Jurkat, Clone E6-1 (cell line): ENCODE measurements at regions not wholly inside any gene's neighbourhood (a gene's known extent, or its start where the extent isn't known, plus 50 kb on each side); places are given as distances from the start of the nearest gene placed in this dataset.
"Not testable (repeated sequence)": the region's sequence is repeated elsewhere in the genome, so short reads cannot be mapped to it uniquely, and the experiment has no call there.

Source experiments
- DNase-seq: peaks from one replicate; pipeline ENCODE4 v3.0.0-alpha.2; 2011; ENCODE audit warnings: low read depth, low spot score
- H3K4me3 ChIP-seq: 2 replicates; pipeline ENCODE4 v1.5.1; 2011; ENCODE audit warnings: mild to moderate bottlenecking, low read length, control low read depth, moderate library complexity

DNA sequence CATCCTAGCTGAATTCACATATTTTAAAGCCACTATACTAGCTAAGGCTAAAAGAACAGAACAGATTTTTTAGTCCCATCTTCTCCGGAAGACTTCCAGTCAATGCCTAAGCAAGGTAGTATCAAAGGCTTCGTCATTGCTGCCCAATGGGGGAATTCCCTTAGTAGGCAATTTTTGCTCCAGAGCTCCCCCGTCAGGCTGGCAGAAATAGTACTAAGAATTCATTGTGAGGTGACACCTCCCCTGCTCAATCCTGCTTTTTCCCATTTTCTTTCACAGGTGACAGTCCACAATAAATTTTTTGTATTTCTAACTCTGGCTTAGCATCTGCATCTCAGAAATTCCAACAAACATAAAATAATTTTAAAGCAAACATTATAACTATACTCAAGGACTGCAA lies 52.8 kb upstream of the SRSF6 start:
- no peak for DNase-seq
- H3K4me3 ChIP-seq: no peak overlapping the region

GRCh38 chr20:43400882-43401281 lies 56.8 kb upstream of the SRSF6 start:
- not testable (repeated sequence) for H3K4me3 ChIP-seq, DNase-seq

DNA sequence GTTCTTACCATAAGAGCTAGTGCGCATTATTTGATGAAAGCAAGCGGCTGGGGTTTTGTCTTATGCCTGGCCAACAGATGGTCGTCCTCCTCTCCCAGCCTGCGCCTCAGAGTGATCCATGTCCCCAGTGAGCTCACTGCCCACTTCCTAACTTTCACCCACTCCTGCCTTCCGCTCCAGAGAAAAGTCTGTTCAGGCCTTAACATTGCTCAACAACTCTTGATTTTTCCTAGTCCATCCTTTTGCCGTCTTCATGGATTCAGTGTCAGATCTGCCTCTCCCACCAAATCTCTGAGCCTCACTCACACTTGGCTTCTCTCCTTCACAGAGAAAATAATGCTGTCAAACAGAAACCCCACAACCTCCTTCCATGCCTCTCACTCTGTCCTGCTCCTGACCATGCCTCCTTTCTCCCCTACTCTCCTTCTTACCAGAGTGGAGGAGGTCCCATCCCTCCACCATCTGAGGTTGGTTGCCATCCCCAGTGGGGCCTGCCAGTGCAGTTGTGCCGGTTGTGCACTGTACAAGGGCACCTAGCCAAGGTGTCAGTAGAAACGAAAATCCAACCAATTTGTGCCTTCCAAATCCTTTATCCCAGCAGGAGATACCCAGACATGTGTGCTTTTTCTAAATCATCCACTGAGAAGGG lies 58.9 kb upstream of the SRSF6 start:
- no peak overlapping the region for H3K4me3 ChIP-seq

DNA sequence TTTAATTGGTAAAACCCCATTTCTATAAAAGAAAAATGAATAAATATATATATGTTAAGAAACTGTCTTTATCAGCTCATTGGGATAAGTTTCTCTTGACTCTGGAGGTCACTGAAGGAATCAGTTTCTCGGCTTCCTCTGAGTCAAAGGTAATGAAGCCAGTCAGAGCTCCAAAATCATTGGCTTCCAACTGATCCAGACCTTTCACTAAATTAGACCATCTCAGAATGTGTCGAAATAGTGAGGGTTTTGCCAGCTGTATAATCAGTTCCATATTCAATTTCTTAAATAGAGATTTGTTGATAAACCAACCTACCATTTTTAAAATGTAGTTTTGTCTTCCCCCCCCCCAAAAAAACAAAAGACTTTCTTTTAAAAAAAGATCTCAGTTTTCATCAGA lies 60.5 kb upstream of the SRSF6 start:
- no peak overlapping the region for H3K4me3 ChIP-seq
- DNase-seq: no peak

More for the DNA sequence above, 58.9 kb upstream of the SRSF6 start:
- no peak for DNase-seq

GRCh38 chr20:43393052-43393451 lies 64.6 kb upstream of the SRSF6 start:
- DNase-seq: no peak
- no peak overlapping the region for H3K4me3 ChIP-seq

DNA sequence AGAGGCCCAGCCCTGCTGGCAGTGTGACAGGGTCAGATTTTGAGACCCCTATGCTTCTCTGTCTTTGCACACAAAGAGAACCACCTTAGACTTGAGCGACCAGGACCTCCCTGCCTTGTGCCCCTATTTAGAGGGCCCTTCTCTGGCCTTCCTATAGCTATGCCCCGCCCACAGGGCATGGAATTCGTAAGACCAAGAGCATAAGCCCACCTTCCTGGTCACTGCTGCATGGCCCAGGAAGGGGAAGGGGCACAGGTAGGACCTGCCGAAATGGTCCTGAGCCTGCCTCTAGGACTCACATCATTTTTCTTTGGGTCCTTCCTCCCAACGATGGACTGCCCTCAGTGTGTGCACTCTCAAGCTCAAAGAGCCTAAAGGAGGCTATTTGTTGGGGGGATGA lies 65.1 kb upstream of the SRSF6 start:
- H3K4me3 ChIP-seq: no peak overlapping the region
- no peak for DNase-seq

GRCh38 chr20:43389839-43390626 lies 67.7 kb upstream of the SRSF6 start:
- no peak for DNase-seq
- H3K4me3 ChIP-seq: no peak overlapping the region

- no peak for DNase-seq
- H3K4me3 ChIP-seq: no peak overlapping the region
These were observed 68.5 kb upstream of the SRSF6 start for GRCh38 chr20:43389211-43389610.

DNA sequence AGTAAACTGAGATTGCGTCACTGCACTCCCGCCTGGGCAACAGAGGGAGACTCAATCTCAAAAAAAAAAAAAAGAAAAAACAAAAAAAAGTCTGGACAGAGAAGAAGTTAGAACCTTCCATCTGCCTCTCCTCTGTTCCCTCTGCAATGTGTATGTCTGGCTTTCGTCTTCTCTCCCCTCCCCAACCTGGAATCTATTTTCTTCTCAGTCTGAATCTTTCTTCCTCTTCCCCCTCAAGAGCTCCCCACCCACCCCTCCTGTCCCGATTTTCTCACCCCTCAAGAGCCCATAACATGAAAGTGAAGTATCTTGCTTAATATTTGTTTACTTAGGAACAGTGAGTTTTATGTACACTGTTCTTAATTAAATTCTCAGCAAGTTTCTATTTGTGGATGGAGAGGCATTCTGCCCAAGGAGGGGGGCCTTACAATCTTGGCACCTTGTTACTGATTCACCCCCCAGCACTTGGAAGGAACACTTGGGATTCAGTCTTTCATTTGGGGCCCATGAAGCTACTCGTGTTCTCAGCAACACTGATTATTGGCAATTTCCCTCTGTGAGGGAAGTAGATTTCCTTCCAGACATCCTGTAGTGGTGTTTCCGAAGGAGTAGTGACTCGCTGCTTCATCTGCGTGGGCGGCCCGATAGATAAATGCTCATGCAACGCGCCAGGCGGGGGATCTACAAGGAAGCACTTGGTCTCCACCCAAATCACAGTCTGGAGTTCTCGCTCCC lies 69.3 kb upstream of the SRSF6 start:
- no peak overlapping the region for H3K4me3 ChIP-seq
- DNase-seq: no peak

DNA sequence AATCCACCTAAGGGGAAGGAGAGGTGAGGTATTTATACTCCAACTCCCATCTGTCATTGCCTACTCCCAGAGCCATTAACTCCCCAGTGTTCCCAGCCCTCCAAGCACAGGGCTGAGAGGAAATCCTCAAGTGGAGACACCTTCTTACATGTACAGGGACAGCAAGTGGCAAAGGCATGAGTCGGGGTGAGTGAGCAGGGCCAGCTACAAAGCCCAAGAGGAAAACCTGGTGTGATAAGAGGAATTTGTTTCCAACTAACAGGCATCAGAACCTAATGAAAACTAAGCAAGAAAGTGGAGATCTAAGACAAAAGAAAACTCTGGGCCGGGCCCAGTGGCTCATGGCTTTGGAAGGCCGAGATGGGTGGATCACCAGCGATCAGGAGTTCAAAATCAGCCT lies 70.0 kb upstream of the SRSF6 start:
- H3K4me3 ChIP-seq: no peak overlapping the region
- DNase-seq: no peak

DNA sequence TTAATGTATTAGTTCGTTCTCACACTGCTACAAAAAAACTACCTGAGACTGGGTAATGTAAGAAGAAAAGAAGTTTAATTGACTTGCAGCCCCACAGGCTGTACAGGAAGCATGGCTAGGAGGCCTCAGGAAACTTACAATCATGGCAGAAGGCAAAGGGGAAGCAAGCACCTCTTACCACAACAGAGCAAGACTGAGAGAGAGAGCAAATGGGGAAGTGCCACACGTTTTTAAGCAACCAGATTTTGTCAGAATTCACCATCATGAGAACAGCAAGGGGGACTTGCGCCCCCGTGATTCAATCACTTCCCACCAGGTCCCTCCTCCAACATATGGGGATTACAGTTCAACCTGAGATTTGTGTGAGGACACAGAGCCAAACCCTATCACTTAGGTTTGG lies 70.8 kb upstream of the SRSF6 start:
- no peak overlapping the region for H3K4me3 ChIP-seq
- peak; percentile 24 for DNase-seq

GRCh38 chr20:43385914-43386313 lies 71.8 kb upstream of the SRSF6 start:
- DNase-seq: no peak
- no peak overlapping the region for H3K4me3 ChIP-seq

GRCh38 chr20:43384101-43384940 lies 73.4 kb upstream of the SRSF6 start:
- no peak overlapping the region for H3K4me3 ChIP-seq
- DNase-seq: no peak

DNA sequence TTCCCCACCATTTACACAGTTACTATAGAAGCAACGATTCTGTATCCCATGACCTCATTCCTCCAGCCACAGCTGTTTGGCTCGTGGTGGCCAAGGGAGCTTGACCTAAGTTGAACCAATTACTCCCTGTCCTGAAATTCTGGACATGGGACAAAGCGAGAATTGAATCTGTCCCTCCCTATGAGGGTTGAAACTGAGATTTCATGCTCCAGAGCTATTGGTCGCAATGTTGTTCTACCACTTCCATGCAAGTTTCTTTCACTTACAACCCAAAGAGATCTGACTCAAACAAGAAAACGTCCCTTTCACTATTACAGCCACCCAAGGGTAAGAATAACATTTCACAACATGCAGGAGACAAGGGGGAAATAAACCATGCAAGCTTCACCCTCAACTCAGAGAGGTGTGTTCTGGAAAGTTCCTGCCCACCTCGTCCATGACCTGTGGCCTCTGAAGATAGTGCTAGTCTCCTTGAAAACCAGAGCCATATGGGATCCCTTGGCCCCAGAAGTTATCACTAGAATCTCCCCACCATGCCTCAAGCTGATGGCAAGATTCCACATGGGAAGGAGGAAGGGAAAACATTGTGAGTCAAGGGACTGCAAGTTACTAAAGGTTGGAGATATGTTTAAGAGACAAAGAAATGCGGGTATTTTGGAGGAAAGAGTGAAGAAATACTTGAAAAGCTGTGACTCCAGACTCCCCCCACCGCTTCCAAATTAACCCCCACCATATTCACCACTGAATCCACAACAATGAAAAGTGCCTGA lies 74.5 kb upstream of the SRSF6 start:
- no peak overlapping the region for H3K4me3 ChIP-seq
- no peak for DNase-seq

DNA sequence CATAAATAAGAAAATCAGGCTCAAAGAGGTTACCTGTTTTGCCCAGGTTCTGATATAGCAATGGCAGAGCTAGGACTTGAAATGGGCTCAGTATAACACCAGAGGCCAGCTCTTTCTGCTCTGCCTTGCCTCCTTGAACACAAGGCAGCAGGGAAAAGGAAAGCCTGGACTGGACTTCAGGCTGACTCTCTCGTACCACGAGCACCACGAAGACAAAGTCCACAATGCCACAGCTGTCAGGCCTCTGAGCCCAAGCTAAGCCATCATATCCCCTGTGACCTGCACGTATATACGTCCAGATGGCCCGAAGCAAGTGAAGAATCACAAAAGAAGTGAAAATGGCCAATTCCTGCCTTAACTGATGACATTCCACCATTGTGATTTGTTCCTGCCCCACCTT lies 75.6 kb upstream of the SRSF6 start:
- not testable (repeated sequence) for H3K4me3 ChIP-seq, DNase-seq

DNA sequence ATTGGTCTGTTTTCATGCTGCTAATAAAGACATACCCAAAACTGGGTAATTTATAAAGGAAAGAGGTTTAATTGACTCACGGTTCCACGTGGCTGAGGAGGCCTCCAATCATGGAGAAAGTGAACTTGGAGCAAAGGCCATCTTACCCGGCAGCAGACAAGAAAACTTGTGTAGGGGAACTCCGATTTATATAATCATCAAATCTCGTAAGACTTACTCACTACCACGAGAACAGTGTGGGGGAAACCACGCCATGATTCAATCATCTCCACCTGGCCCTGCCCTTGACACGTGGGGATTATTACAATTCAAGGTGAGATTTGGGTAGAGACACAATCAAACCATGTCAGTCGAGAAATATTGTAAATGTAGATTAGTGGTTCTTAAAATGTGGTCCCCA lies 76.2 kb upstream of the SRSF6 start:
- not testable (repeated sequence) for DNase-seq, H3K4me3 ChIP-seq

GRCh38 chr20:43379239-43379917 lies 78.3 kb upstream of the SRSF6 start:
- no peak overlapping the region for H3K4me3 ChIP-seq
- DNase-seq: no peak

DNA sequence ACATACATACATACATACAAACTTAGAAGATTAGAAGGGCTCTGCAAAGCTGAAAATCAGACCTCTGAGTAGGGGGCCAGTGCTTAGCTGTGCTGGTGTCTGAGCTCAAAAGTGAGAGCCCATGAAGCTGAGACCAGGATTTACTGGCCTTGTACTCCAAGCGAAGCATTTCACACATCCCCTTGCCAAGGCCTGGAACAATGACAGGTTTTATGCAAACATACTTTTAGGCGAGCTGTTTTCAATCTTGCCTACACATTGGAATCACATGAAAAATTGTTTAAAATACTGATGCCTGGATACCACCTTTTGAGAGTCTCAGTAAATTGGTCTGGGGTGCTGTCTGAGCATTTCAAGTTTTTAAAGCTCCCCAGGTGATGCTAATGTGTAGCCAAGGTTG lies 80.9 kb upstream of the SRSF6 start:
- DNase-seq: no peak
- H3K4me3 ChIP-seq: no peak overlapping the region
